ENCODE measurements at regions not wholly inside any gene's neighbourhood (a gene's known extent, or its start where the extent isn't known, plus 50 kb on each side); places are given as distances from the start of the nearest gene placed in this dataset.

DNA sequence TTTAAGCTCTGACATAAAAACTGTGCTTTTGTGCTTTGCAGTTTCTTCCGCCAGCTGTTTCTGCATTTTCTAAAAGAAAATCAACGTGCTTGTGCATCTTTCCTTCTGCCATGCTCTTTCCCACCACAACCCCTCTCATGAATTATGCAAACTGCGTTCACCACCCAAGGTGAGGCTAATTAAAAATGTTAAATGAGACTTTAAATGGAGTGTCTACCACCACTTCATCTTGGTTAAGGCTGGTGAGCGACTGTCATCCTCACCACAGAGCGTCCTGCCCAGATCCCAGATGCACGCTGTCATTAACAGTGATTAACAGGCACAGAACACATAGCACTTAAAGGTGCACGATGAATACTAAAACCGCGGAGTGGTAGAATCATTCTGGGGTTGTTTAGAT is 250.5 kb upstream of the RAB6C start:
- ChIA-PET CTCF (ENCODE audit: low intra/inter-chr PET ratio, low total read pairs) (no interaction called here), POLR2A (no interaction called here)
- Histone ChIP-seq H2AFZ (ENCODE audit: low read length) (no peak overlapping the region), H3K4me1 (ENCODE audit: insufficient read depth, low read length) (no peaks in the 10 kb centered on the region), H3K9ac (ENCODE audit: insufficient read depth, low read depth, low read length) (no peak overlapping the region), H4K20me1 (ENCODE audit: insufficient read depth, low read length) (no peaks in the 10 kb centered on the region), H3K27ac (ENCODE audit: extremely low read length, insufficient read depth, low read length) (no peak overlapping the region), H3K9me3 (ENCODE audit: low read length) (no peaks in the 10 kb centered on the region), H3K4me3 (replicated peaks in 1 of 3; ENCODE audit: insufficient read depth in 1 of 3, low read depth in 2 of 3, low read length in 3 of 3) (no peak overlapping the region), H3K27me3 (ENCODE audit: control insufficient read depth in 1 of 2, insufficient read depth in 2 of 2, low read length in 2 of 2) (peaks cover 0 to 4% of the 10 kb centered on the region in 2 experiments; a peak in 2 of 5 replicates), H3K79me2 (ENCODE audit: insufficient read depth, low read length) (no peaks in the 10 kb centered on the region), H3K4me2 (ENCODE audit: low read depth, low read length) (no peak overlapping the region), H3K36me3 (replicated peaks in 1 of 2; ENCODE audit: control insufficient read depth in 1 of 2, insufficient read depth in 2 of 2, low read length in 2 of 2) (no peaks in the 10 kb centered on the region)
- in situ Hi-C loops (cut with HindIII; ENCODE audit: extremely low pct_ligation_motif_present, low pct_unique_long_range_greater_than_20kb) (no loop called here), intact Hi-C loops (cut with micrococcal nuclease; ENCODE audit: unreplicated experiment) (no loop called here)
- ATAC-seq (no peak), DNase-seq (ENCODE audit: low spot score) (no peak), FAIRE-seq (no peak)
- WGBS (ENCODE audit: low lambda C conversion rate): 39% methylated on average over 9 of the region's 9 CpGs
- no peak for TF ChIP-seq MED13 (CRISPR knock-in tag; IDR thresholded peaks at IDR 0.05)
- TF ChIP-seq, protein P1, sequence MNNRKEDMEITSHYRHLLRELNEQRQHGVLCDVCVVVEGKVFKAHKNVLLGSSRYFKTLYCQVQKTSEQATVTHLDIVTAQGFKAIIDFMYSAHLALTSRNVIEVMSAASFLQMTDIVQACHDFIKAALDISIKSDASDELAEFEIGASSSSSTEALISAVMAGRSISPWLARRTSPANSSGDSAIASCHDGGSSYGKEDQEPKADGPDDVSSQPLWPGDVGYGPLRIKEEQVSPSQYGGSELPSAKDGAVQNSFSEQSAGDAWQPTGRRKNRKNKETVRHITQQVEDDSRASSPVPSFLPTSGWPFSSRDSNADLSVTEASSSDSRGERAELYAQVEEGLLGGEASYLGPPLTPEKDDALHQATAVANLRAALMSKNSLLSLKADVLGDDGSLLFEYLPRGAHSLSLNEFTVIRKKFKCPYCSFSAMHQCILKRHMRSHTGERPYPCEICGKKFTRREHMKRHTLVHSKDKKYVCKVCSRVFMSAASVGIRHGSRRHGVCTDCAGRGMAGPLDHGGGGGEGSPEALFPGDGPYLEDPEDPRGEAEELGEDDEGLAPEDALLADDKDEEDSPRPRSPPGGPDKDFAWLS (CRISPR knock-in tag; IDR thresholded peaks at IDR 0.05; ENCODE audit: borderline replicate concordance): no peak
- TF ChIP-seq HIVEP1 (CRISPR knock-in tag; IDR thresholded peaks at IDR 0.05): no peak
- TF ChIP-seq RAD21 (CRISPR knock-in tag; IDR thresholded peaks at IDR 0.05): no peak
- TF ChIP-seq, protein P2, sequence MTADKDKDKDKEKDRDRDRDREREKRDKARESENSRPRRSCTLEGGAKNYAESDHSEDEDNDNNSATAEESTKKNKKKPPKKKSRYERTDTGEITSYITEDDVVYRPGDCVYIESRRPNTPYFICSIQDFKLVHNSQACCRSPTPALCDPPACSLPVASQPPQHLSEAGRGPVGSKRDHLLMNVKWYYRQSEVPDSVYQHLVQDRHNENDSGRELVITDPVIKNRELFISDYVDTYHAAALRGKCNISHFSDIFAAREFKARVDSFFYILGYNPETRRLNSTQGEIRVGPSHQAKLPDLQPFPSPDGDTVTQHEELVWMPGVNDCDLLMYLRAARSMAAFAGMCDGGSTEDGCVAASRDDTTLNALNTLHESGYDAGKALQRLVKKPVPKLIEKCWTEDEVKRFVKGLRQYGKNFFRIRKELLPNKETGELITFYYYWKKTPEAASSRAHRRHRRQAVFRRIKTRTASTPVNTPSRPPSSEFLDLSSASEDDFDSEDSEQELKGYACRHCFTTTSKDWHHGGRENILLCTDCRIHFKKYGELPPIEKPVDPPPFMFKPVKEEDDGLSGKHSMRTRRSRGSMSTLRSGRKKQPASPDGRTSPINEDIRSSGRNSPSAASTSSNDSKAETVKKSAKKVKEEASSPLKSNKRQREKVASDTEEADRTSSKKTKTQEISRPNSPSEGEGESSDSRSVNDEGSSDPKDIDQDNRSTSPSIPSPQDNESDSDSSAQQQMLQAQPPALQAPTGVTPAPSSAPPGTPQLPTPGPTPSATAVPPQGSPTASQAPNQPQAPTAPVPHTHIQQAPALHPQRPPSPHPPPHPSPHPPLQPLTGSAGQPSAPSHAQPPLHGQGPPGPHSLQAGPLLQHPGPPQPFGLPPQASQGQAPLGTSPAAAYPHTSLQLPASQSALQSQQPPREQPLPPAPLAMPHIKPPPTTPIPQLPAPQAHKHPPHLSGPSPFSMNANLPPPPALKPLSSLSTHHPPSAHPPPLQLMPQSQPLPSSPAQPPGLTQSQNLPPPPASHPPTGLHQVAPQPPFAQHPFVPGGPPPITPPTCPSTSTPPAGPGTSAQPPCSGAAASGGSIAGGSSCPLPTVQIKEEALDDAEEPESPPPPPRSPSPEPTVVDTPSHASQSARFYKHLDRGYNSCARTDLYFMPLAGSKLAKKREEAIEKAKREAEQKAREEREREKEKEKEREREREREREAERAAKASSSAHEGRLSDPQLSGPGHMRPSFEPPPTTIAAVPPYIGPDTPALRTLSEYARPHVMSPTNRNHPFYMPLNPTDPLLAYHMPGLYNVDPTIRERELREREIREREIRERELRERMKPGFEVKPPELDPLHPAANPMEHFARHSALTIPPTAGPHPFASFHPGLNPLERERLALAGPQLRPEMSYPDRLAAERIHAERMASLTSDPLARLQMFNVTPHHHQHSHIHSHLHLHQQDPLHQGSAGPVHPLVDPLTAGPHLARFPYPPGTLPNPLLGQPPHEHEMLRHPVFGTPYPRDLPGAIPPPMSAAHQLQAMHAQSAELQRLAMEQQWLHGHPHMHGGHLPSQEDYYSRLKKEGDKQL (CRISPR knock-in tag; IDR thresholded peaks at IDR 0.05; ENCODE audit: low read depth): no peak
- TF ChIP-seq FLYWCH1 (CRISPR knock-in tag; IDR thresholded peaks at IDR 0.05): no peak
- TF ChIP-seq HES4 (CRISPR knock-in tag; IDR thresholded peaks at IDR 0.05; ENCODE audit: borderline replicate concordance): no peak
- no peak for TF ChIP-seq ZNF446 (CRISPR knock-in tag; IDR thresholded peaks at IDR 0.05)
- no peak for TF ChIP-seq ZNF761 (CRISPR knock-in tag; conservative IDR thresholded peaks at IDR 0.05)
- TF ChIP-seq SAFB2 (CRISPR knock-in tag; IDR thresholded peaks at IDR 0.05; ENCODE audit: borderline replicate concordance, low read depth): no peak
- TF ChIP-seq, protein P3, sequence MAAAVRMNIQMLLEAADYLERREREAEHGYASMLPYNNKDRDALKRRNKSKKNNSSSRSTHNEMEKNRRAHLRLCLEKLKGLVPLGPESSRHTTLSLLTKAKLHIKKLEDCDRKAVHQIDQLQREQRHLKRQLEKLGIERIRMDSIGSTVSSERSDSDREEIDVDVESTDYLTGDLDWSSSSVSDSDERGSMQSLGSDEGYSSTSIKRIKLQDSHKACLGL (CRISPR knock-in tag; IDR thresholded peaks at IDR 0.05): no peak
- TF ChIP-seq PAWR (CRISPR knock-in tag; IDR thresholded peaks at IDR 0.05; ENCODE audit: borderline replicate concordance): no peak
- no peak for TF ChIP-seq THYN1 (CRISPR knock-in tag; IDR thresholded peaks at IDR 0.05; ENCODE audit: borderline replicate concordance, low read depth)
- no peak for TF ChIP-seq SALL1 (CRISPR knock-in tag; IDR thresholded peaks at IDR 0.05)
- no peak for TF ChIP-seq ATF7 (IDR thresholded peaks at IDR 0.05)
- no peak for TF ChIP-seq ATF7 (CRISPR knock-in tag; IDR thresholded peaks at IDR 0.05)
- TF ChIP-seq, protein P4, sequence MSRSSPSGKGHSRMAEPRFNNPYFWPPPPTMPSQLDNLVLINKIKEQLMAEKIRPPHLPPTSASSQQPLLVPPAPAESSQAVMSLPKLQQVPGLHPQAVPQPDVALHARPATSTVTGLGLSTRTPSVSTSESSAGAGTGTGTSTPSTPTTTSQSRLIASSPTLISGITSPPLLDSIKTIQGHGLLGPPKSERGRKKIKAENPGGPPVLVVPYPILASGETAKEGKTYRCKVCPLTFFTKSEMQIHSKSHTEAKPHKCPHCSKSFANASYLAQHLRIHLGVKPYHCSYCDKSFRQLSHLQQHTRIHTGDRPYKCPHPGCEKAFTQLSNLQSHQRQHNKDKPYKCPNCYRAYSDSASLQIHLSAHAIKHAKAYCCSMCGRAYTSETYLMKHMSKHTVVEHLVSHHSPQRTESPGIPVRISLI (CRISPR knock-in tag; IDR thresholded peaks at IDR 0.05; ENCODE audit: borderline replicate concordance): no peak
- no TSS peak for BruUV-seq (replicated peaks)
